HEK293T (cell line): ENCODE measurements at regions not wholly inside any gene's neighbourhood (a gene's known extent, or its start where the extent isn't known, plus 50 kb on each side); places are given as distances from the start of the nearest gene placed in this dataset.

Experiments
- CTCF ChIA-PET: fragments of 350-600 bp; formaldehyde crosslinking; extraction: SDS; loops from one replicate; lab custom pipeline; 2021; ENCODE audit warnings: antibody characterized with exemption, inconsistent platforms; lab: Yijun Ruan, JAX
- POLR2A ChIA-PET: fragments of 350-600 bp; formaldehyde crosslinking; extraction: SDS; loops from one replicate; lab custom pipeline; 2020; ENCODE audit warnings: antibody characterized with exemption, inconsistent platforms; lab: Yijun Ruan, JAX
- DNase-seq: peaks from one replicate; pipeline ENCODE4 v3.0.0; 2012; ENCODE audit warnings: mixed read lengths; ENCODE audit errors: extremely low spot score
- ARNT ChIP-seq: fragments of 450-650 bp; IDR thresholded peaks from 2 replicates; pipeline ENCODE4 v1.6.1; 2017; ENCODE audit warnings: mild to moderate bottlenecking
- BHLHE40 ChIP-seq: fragments of 450-650 bp; IDR thresholded peaks from 2 replicates; pipeline ENCODE4 v1.6.1; 2016; ENCODE audit warnings: mild to moderate bottlenecking, moderate library complexity, borderline replicate concordance
- CTBP1 ChIP-seq: fragments of 450-650 bp; IDR thresholded peaks from 2 replicates; pipeline ENCODE4 v1.6.1; 2016; ENCODE audit warnings: borderline replicate concordance
- ELF4 ChIP-seq: fragments of 450-650 bp; IDR thresholded peaks from 2 replicates; pipeline ENCODE4 v1.6.1; 2017; ENCODE audit warnings: antibody characterized with exemption
- FOXA1 ChIP-seq: fragments of 450-650 bp; IDR thresholded peaks from 2 replicates; pipeline ENCODE4 v1.6.1; 2016; ENCODE audit warnings: mild to moderate bottlenecking
- FOXK2 ChIP-seq: fragments of 450-650 bp; IDR thresholded peaks from 2 replicates; pipeline ENCODE4 v1.6.1; 2016; ENCODE audit warnings: mild to moderate bottlenecking
- FOXM1 ChIP-seq: fragments of 450-650 bp; IDR thresholded peaks from 2 replicates; pipeline ENCODE4 v1.6.1; 2017; ENCODE audit warnings: mild to moderate bottlenecking, borderline replicate concordance
- HDGF ChIP-seq: fragments of 450-650 bp; IDR thresholded peaks from 2 replicates; pipeline ENCODE4 v1.6.1; 2017; ENCODE audit warnings: antibody characterized with exemption, borderline replicate concordance
- L3MBTL2 ChIP-seq: fragments of 450-650 bp; conservative IDR thresholded peaks from 2 replicates; pipeline ENCODE4 v1.6.1; 2016; ENCODE audit warnings: mild to moderate bottlenecking
- LEF1 ChIP-seq: fragments of 450-650 bp; IDR thresholded peaks from 2 replicates; pipeline ENCODE4 v1.6.1; 2017; ENCODE audit warnings: mild to moderate bottlenecking, borderline replicate concordance
- NFRKB ChIP-seq: fragments of 450-650 bp; IDR thresholded peaks from 2 replicates; pipeline ENCODE4 v1.6.1; 2016; ENCODE audit warnings: mild to moderate bottlenecking, moderate library complexity
- PKNOX1 ChIP-seq: fragments of 450-650 bp; IDR thresholded peaks from 2 replicates; pipeline ENCODE4 v1.6.1; 2016
- SP1 ChIP-seq: fragments of 450-650 bp; IDR thresholded peaks from 2 replicates; pipeline ENCODE4 v1.6.1; 2017
- SUZ12 ChIP-seq: fragments of 450-650 bp; IDR thresholded peaks from 2 replicates; pipeline ENCODE4 v1.6.1; 2016; ENCODE audit warnings: mild to moderate bottlenecking
- TARDBP ChIP-seq: fragments of 450-650 bp; IDR thresholded peaks from 2 replicates; pipeline ENCODE4 v1.6.1; 2016
- ZNF384 ChIP-seq: fragments of 450-650 bp; IDR thresholded peaks from 2 replicates; pipeline ENCODE4 v1.6.1; 2016

- CTCF ChIA-PET: no interaction called here
- TF ChIP-seq ELF4: no peak
- no peak for TF ChIP-seq CTBP1
- TF ChIP-seq L3MBTL2: no peak
- TF ChIP-seq FOXA1: no peak
- no peak for TF ChIP-seq BHLHE40
- no peak for TF ChIP-seq TARDBP
- DNase-seq: no peak
- POLR2A ChIA-PET: no interaction called here
Measured at GRCh38 chr10:129020651-129021330, 446.2 kb upstream of the MGMT start.

GRCh38 chr10:129021594-129022304, 445.3 kb upstream of the MGMT start:
- DNase-seq: no peak
- CTCF ChIA-PET: no interaction called here
- POLR2A ChIA-PET: no interaction called here
- TF ChIP-seq HDGF (no peak), TARDBP (no peak), ZNF384 (no peak), ARNT (no peak), CTBP1 (no peak), FOXM1 (no peak)

GRCh38 chr10:129023082-129023481, 444.0 kb upstream of the MGMT start:
- POLR2A ChIA-PET: no interaction called here
- CTCF ChIA-PET: no interaction called here
- TF ChIP-seq CTBP1: no peak
- TF ChIP-seq L3MBTL2: no peak
- no peak for TF ChIP-seq FOXK2
- TF ChIP-seq SP1: no peak
- TF ChIP-seq FOXM1: no peak
- TF ChIP-seq ZNF384: no peak
- TF ChIP-seq SUZ12: no peak
- no peak for TF ChIP-seq ELF4
- TF ChIP-seq NFRKB: no peak
- TF ChIP-seq BHLHE40: no peak
- no peak for TF ChIP-seq HDGF
- no peak for TF ChIP-seq TARDBP
- TF ChIP-seq PKNOX1: no peak
- no peak for TF ChIP-seq ARNT
- no peak for DNase-seq

GRCh38 chr10:129024046-129024445, 443.0 kb upstream of the MGMT start:
- CTCF ChIA-PET: no interaction called here
- POLR2A ChIA-PET: no interaction called here
- TF ChIP-seq LEF1 (no peak), SP1 (no peak), FOXK2 (no peak), L3MBTL2 (no peak), TARDBP (no peak), SUZ12 (no peak), NFRKB (no peak), HDGF (no peak), PKNOX1 (no peak), BHLHE40 (no peak), CTBP1 (no peak), ARNT (no peak), FOXM1 (no peak), ZNF384 (no peak), FOXA1 (no peak), ELF4 (no peak)
- DNase-seq: no peak

- ChIA-PET POLR2A (no interaction called here), CTCF (no interaction called here)
- TF ChIP-seq FOXA1 (no peak), ZNF384 (no peak), FOXK2 (no peak), ARNT (no peak), L3MBTL2 (no peak), SP1 (no peak), ELF4 (no peak), FOXM1 (no peak), SUZ12 (no peak), LEF1 (no peak), CTBP1 (no peak), NFRKB (no peak), BHLHE40 (no peak), PKNOX1 (no peak), HDGF (no peak), TARDBP (no peak)
- no peak for DNase-seq
Measured at GRCh38 chr10:129025787-129026186, 441.3 kb upstream of the MGMT start.

GRCh38 chr10:129027906-129028305, 439.1 kb upstream of the MGMT start:
- POLR2A ChIA-PET: no interaction called here
- TF ChIP-seq PKNOX1 (no peak), FOXK2 (no peak), SUZ12 (no peak), FOXA1 (no peak)
- CTCF ChIA-PET: no interaction called here
- no peak for DNase-seq
